IPS DF 6.9 (cell line): ENCODE measurements at regions not wholly inside any gene's neighbourhood (a gene's known extent, or its start where the extent isn't known, plus 50 kb on each side); places are given as distances from the start of the nearest gene placed in this dataset.

Source experiments
- DNase-seq: peaks from one replicate; pipeline ENCODE4 v3.0.0-alpha.2; 2013; ENCODE audit warnings: low read depth, low spot score
- H3K27ac ChIP-seq: one replicate; pipeline ENCODE4 v1.5.1; 2013; ENCODE audit warnings: low read length, control low read depth
- H3K27me3 ChIP-seq: 2 replicates; pipeline ENCODE4 v1.6.1; 2013; ENCODE audit warnings: mild to moderate bottlenecking, low read length; ENCODE audit not compliant: control insufficient read depth, insufficient read depth
- H3K36me3 ChIP-seq: 2 replicates; pipeline ENCODE4 v1.6.1; 2013; ENCODE audit warnings: low read length; ENCODE audit not compliant: control insufficient read depth, insufficient read depth
- H3K4me1 ChIP-seq: 2 replicates; pipeline ENCODE4 v1.6.1; 2013; ENCODE audit warnings: low read length; ENCODE audit not compliant: control insufficient read depth, insufficient read depth
- H3K4me3 ChIP-seq: 2 replicates; pipeline ENCODE4 v1.5.1; 2013; ENCODE audit warnings: mild to moderate bottlenecking, low read length
- H3K9me3 ChIP-seq: 2 replicates; pipeline ENCODE4 v1.6.1; 2013; ENCODE audit warnings: low read length, inconsistent platforms; ENCODE audit not compliant: control insufficient read depth, insufficient read depth
- whole genome bisulfite sequencing: extraction: QIAGEN DNeasy Blood & Tissue Kit; methylation state at CpG from one replicate; pipeline ENCODE4 v1.1.7; 2013; ENCODE audit warnings: mixed read lengths, missing lambda C conversion rate; ENCODE audit not compliant: insufficient read length, insufficient coverage; 5-methylcytosine and 5-hydroxymethylcytosine counted together

- no peaks in the 10 kb centered on the region for H3K27me3 ChIP-seq
- no peak for DNase-seq
- H3K9me3 ChIP-seq: no peaks in the 10 kb centered on the region
- H3K4me3 ChIP-seq: no peak overlapping the region
- no CpG with 5 or more reads among the region's 3 CpGs for WGBS
- H3K4me1 ChIP-seq: no peaks in the 10 kb centered on the region
- H3K36me3 ChIP-seq: no peaks in the 10 kb centered on the region
- no peak overlapping the region for H3K27ac ChIP-seq
These were observed 366.1 kb upstream of the FAM47C start for GRCh38 chrX:36642052-36642451.

- no peaks in the 10 kb centered on the region for H3K36me3 ChIP-seq
- no peak overlapping the region for H3K27ac ChIP-seq
- no peak overlapping the region for H3K4me3 ChIP-seq
- WGBS: no CpG with 5 or more reads among the region's 3 CpGs
- H3K27me3 ChIP-seq: no peaks in the 10 kb centered on the region
- H3K4me1 ChIP-seq: no peaks in the 10 kb centered on the region
- no peak for DNase-seq
- no peaks in the 10 kb centered on the region for H3K9me3 ChIP-seq
These were observed 357.5 kb upstream of the FAM47C start for GRCh38 chrX:36650622-36651021.

DNA sequence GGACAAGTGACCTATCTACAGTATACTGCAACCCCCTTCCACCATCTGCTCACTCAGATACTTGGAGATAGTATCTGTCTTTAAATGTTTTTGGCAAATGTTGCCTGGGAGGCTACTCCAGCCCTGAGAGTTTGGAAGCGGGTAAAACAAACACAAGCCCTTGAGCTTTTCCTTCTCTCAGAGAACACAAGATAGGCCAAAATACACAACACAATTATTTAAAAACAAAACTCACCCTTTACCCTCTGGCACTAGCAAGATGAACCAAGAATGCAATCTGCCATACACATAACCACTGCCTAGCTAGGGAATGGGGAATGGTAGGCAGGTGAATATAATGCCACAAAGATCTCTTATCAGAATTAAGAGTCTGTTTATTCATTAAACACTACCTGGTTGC, 324.7 kb upstream of the FAM47C start:
- H3K36me3 ChIP-seq: no peaks in the 10 kb centered on the region
- WGBS: no CpG with 5 or more reads among the region's 1 CpG
- DNase-seq: no peak
- H3K4me1 ChIP-seq: no peaks in the 10 kb centered on the region
- H3K4me3 ChIP-seq: no peak overlapping the region
- no peaks in the 10 kb centered on the region for H3K27me3 ChIP-seq
- H3K27ac ChIP-seq: no peak overlapping the region
- H3K9me3 ChIP-seq: no peaks in the 10 kb centered on the region

DNA sequence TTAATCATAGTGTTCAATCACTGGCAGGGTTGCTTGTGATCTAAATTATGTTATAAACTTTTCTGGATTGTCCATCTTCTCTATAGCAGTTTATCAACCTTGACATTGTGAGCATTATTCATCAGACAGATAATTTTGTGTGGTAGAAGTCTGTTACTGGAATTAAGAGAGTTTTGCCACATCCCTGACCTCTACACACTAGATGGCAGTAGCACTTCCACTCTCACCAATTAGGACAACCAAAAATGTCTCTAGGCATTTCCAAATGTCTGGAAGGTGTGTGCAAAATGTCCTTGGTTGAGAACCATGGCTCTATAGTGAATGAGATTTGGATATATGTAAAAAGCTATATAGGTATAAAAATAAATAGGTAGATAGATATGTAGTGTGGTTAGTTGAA, 324.1 kb upstream of the FAM47C start:
- Histone ChIP-seq H3K27me3 (no peaks in the 10 kb centered on the region), H3K4me1 (no peaks in the 10 kb centered on the region), H3K9me3 (no peaks in the 10 kb centered on the region), H3K36me3 (no peaks in the 10 kb centered on the region), H3K4me3 (no peak overlapping the region), H3K27ac (no peak overlapping the region)
- DNase-seq: no peak

GRCh38 chrX:36721990-36722389, 286.2 kb upstream of the FAM47C start:
- no peaks in the 10 kb centered on the region for H3K4me1 ChIP-seq
- H3K9me3 ChIP-seq: no peaks in the 10 kb centered on the region
- no peak overlapping the region for H3K27ac ChIP-seq
- no peak overlapping the region for H3K4me3 ChIP-seq
- H3K27me3 ChIP-seq: no peaks in the 10 kb centered on the region
- DNase-seq: no peak
- WGBS: no CpG with 5 or more reads among the region's 3 CpGs
- H3K36me3 ChIP-seq: no peaks in the 10 kb centered on the region

DNA sequence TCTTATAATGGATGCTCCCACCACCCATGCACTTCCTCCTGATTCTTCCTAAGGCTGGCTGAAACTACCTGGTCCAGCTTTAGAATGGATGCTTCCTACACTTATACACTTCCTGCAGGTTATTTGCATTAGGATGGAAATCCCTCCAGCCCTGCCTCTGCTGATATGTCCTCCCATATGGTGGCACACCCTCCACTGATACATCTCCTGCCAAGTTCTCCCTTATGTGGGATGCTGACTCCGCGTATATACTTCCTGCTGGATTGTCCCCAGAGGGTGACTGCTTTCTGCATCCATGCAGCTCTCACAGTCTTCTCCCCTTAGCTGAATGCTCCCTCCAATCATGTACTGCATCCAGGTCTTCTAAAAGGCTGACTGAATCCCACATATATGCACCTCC, 254.6 kb upstream of the FAM47C start:
- no peak for DNase-seq
- no peak overlapping the region for H3K27ac ChIP-seq
- no peaks in the 10 kb centered on the region for H3K36me3 ChIP-seq
- H3K27me3 ChIP-seq: no peaks in the 10 kb centered on the region
- H3K9me3 ChIP-seq: no peaks in the 10 kb centered on the region
- H3K4me3 ChIP-seq: no peak overlapping the region
- WGBS: no CpG with 5 or more reads among the region's 2 CpGs
- no peaks in the 10 kb centered on the region for H3K4me1 ChIP-seq

- Histone ChIP-seq H3K27ac (no peak overlapping the region), H3K27me3 (no peaks in the 10 kb centered on the region), H3K9me3 (no peaks in the 10 kb centered on the region), H3K4me3 (no peak overlapping the region), H3K4me1 (no peaks in the 10 kb centered on the region), H3K36me3 (no peaks in the 10 kb centered on the region)
- DNase-seq: no peak
- WGBS: no CpG with 5 or more reads among the region's 2 CpGs
These were observed 220.4 kb upstream of the FAM47C start for GRCh38 chrX:36787752-36788151.

DNA sequence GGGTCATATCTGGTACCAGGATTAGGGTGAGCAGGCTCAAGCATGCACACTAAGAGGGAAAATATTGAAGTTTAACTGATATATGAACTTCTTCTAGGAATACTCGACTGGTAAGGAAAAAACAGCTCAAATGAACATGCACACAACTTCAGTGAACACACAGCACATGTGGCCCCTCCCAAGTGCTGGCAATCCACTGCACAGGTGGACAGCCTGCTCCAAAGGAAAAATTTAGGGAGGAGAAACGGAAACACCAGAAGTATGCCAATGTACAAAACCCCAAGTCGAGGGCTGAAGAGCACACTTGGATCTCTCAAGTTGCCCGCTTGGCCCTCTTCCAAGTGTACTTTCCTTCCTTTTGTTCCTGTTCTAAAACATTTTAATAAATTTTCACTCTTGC, 205.0 kb upstream of the FAM47C start:
- DNase-seq: no peak
- no peaks in the 10 kb centered on the region for H3K27me3 ChIP-seq
- H3K27ac ChIP-seq: no peak overlapping the region
- WGBS: no CpG with 5 or more reads among the region's 4 CpGs
- no peaks in the 10 kb centered on the region for H3K4me1 ChIP-seq
- no peaks in the 10 kb centered on the region for H3K9me3 ChIP-seq
- H3K36me3 ChIP-seq: no peaks in the 10 kb centered on the region
- no peak overlapping the region for H3K4me3 ChIP-seq

DNA sequence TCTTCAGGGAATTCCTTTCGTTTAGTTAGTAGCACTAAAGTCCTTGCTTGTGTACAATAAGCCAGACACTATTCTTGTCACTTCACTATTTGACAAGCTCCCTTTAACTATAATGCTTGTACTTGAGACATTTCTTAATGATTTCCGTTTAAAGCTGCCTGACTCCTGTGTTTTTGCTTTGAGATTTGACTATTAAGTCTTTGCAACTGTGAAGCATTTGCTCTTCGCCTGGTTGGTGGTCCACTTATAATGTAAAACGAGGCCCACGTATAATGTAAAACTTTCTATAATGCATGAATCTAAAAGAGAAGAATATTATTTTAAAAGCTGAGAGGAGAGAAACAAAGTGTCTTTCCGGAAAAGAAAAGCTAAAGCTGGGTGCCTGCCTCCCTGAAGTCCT, 204.1 kb upstream of the FAM47C start:
- H3K4me1 ChIP-seq: no peaks in the 10 kb centered on the region
- H3K27ac ChIP-seq: no peak overlapping the region
- H3K27me3 ChIP-seq: no peaks in the 10 kb centered on the region
- no CpG with 5 or more reads among the region's 6 CpGs for WGBS
- DNase-seq: no peak
- no peak overlapping the region for H3K4me3 ChIP-seq
- H3K9me3 ChIP-seq: no peaks in the 10 kb centered on the region
- no peaks in the 10 kb centered on the region for H3K36me3 ChIP-seq

DNA sequence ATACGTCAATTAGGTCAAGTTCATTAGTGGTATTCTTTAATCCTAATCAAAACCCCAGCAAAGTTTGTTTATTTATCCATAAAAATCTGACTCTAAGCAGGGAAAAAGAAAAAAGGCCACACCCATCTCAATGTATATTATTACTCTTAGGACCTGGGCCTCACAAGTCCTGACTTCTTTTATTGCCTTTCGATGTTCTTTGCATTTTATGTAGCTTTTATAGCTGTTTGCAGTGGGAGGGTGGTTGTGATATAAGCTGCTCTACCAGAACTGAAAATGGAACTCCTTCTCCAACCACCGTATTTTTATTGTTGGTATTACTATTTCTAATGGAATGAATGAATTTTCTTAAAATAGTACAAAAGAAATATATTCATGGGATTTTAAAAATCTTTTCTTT, 163.3 kb upstream of the FAM47C start:
- Histone ChIP-seq H3K4me3 (no peak overlapping the region), H3K27ac (no peak overlapping the region), H3K4me1 (no peaks in the 10 kb centered on the region), H3K27me3 (no peaks in the 10 kb centered on the region), H3K9me3 (no peaks in the 10 kb centered on the region), H3K36me3 (no peaks in the 10 kb centered on the region)
- no CpG with 5 or more reads among the region's 3 CpGs for WGBS
- DNase-seq: no peak

- no peak overlapping the region for H3K4me3 ChIP-seq
- H3K4me1 ChIP-seq: no peaks in the 10 kb centered on the region
- no CpG with 5 or more reads among the region's 4 CpGs for WGBS
- no peak overlapping the region for H3K27ac ChIP-seq
- no peaks in the 10 kb centered on the region for H3K36me3 ChIP-seq
- H3K27me3 ChIP-seq: no peaks in the 10 kb centered on the region
- DNase-seq: no peak
- H3K9me3 ChIP-seq: no peaks in the 10 kb centered on the region
These were observed 160.7 kb upstream of the FAM47C start for GRCh38 chrX:36847496-36847895.
